ENCODE measurements at regions not wholly inside any gene's neighbourhood (a gene's known extent, or its start where the extent isn't known, plus 50 kb on each side); places are given as distances from the start of the nearest gene placed in this dataset.

DNA sequence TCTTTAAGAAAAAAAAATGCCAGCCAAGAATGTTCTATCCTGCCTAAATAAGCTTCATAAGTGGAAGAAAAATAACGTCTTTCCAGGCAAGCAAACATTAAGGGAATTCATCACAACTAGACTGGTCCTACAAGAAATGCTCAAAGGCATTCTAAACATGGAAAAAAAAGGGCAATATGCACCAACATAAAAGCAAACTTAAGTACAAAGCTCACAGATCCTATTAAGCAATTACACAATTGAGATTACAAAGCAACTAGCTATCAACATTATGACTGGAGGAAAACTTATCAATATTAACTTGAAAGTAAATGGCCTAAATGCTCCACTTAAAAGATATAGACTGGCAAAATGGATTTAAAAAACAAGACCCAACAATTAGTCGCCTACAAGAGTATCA lies 240.6 kb upstream of the CTAGE1 start:
- H3K9me3 ChIP-seq, result peaks cover 0 to 50% of the 10 kb centered on the region in 2 donors
- no peaks in the 10 kb centered on the region for H3K4me1 ChIP-seq
- TF ChIP-seq, protein P1, sequence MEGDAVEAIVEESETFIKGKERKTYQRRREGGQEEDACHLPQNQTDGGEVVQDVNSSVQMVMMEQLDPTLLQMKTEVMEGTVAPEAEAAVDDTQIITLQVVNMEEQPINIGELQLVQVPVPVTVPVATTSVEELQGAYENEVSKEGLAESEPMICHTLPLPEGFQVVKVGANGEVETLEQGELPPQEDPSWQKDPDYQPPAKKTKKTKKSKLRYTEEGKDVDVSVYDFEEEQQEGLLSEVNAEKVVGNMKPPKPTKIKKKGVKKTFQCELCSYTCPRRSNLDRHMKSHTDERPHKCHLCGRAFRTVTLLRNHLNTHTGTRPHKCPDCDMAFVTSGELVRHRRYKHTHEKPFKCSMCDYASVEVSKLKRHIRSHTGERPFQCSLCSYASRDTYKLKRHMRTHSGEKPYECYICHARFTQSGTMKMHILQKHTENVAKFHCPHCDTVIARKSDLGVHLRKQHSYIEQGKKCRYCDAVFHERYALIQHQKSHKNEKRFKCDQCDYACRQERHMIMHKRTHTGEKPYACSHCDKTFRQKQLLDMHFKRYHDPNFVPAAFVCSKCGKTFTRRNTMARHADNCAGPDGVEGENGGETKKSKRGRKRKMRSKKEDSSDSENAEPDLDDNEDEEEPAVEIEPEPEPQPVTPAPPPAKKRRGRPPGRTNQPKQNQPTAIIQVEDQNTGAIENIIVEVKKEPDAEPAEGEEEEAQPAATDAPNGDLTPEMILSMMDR (IDR thresholded peaks at IDR 0.05), result no peak
- no peaks in the 10 kb centered on the region for H3K27me3 ChIP-seq
- no peak for DNase-seq (ENCODE audit: low spot score)
- no peak overlapping the region for H3K4me3 ChIP-seq
- H3K36me3 ChIP-seq, result no peaks in the 10 kb centered on the region
- H3K27ac ChIP-seq, result no peak overlapping the region

- H3K4me3 ChIP-seq, result no peak overlapping the region
- no peaks in the 10 kb centered on the region for H3K4me1 ChIP-seq
- no peak overlapping the region for H3K27ac ChIP-seq
- TF ChIP-seq, protein P1 (IDR thresholded peaks at IDR 0.05), result no peak
- H3K36me3 ChIP-seq, result no peaks in the 10 kb centered on the region
- DNase-seq (ENCODE audit: low spot score), result no peak
- no peaks in the 10 kb centered on the region for H3K27me3 ChIP-seq
- H3K9me3 ChIP-seq, result peaks cover 0 to 41% of the 10 kb centered on the region in 2 donors
Observed at GRCh38 chr18:22663378-22663777, 245.7 kb upstream of the CTAGE1 start.

- TF ChIP-seq, protein P1 (IDR thresholded peaks at IDR 0.05), result no peak
- no peaks in the 10 kb centered on the region for H3K27me3 ChIP-seq
- no peaks in the 10 kb centered on the region for H3K4me1 ChIP-seq
- H3K9me3 ChIP-seq, result peaks cover 0 to 28% of the 10 kb centered on the region in 2 donors
- H3K36me3 ChIP-seq, result no peaks in the 10 kb centered on the region
- DNase-seq (ENCODE audit: low spot score), result no peak
- H3K4me3 ChIP-seq, result no peak overlapping the region
- no peak overlapping the region for H3K27ac ChIP-seq
Observed at GRCh38 chr18:22666411-22666940, 248.8 kb upstream of the CTAGE1 start.

DNA sequence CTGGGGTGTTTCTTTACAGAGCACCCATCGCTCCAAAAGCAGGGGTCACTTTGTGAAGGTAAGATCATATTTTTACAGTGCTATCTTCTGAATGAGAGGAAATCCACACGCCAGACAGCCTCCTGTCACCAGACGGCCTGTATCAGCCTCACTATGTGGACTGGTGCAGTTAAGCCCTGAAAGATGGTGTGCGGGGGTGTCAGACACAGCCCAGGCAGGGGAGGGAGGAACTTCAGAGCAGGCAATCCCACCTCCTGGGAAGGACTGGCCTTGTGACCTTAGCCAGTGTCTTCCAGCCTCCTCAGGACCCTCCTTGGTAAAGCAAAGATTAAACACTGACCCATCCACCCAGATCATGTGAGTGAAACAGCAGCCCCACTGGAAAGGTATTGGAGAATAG lies 249.4 kb upstream of the CTAGE1 start:
- no peak for DNase-seq (ENCODE audit: low spot score)
- Histone ChIP-seq H3K27ac (no peak overlapping the region), H3K4me3 (no peak overlapping the region), H3K27me3 (no peaks in the 10 kb centered on the region), H3K9me3 (peaks cover 0 to 28% of the 10 kb centered on the region in 2 donors), H3K4me1 (no peaks in the 10 kb centered on the region), H3K36me3 (no peaks in the 10 kb centered on the region)
- TF ChIP-seq, protein P1 (IDR thresholded peaks at IDR 0.05), result no peak

GRCh38 chr18:22667616-22668422 lies 250.1 kb upstream of the CTAGE1 start:
- Histone ChIP-seq H3K4me3 (no peak overlapping the region), H3K27ac (no peak overlapping the region)

More at GRCh38 chr18:22667616-22668422, 250.1 kb upstream of the CTAGE1 start:
- H3K36me3 ChIP-seq, result no peaks in the 10 kb centered on the region
- no peaks in the 10 kb centered on the region for H3K27me3 ChIP-seq
- TF ChIP-seq, protein P1 (IDR thresholded peaks at IDR 0.05), result no peak
- DNase-seq (ENCODE audit: low spot score), result no peak
- H3K4me1 ChIP-seq, result no peaks in the 10 kb centered on the region
- peaks cover 0 to 22% of the 10 kb centered on the region in 2 donors for H3K9me3 ChIP-seq
